ENCODE measurements at regions not wholly inside any gene's neighbourhood (a gene's known extent, or its start where the extent isn't known, plus 50 kb on each side); places are given as distances from the start of the nearest gene placed in this dataset.

GRCh38 chr1:213375002-213375401, 324.0 kb downstream of the RPS6KC1 start:
- no peak overlapping the region for H2AFZ ChIP-seq (replicated peaks; ENCODE audit: low read length, poor library complexity)
- no peak overlapping the region for H2BK120ac ChIP-seq (ENCODE audit: low read depth, low read length)
- no peak overlapping the region for H4K91ac ChIP-seq (ENCODE audit: insufficient read depth, low read depth, low read length)
- H3K27ac ChIP-seq (ENCODE audit: insufficient read depth, low read length) = no peak overlapping the region
- DNase-seq = no peak
- 95% methylated on average over 2 of the region's 4 CpGs; no CpG with 5 or more reads in 1 of the 2 experiments for WGBS, 2 experiments (ENCODE audit: extremely low coverage in 2 of 2, insufficient read length in 1 of 2)
- H2AK5ac ChIP-seq (ENCODE audit: low read depth, low read length) = no peak overlapping the region
- H2AK9ac ChIP-seq (replicated peaks; ENCODE audit: low read depth, low read length, poor library complexity) = no peak overlapping the region
- H2BK20ac ChIP-seq (ENCODE audit: low read depth, low read length) = no peak overlapping the region
- no peaks in the 10 kb centered on the region for H4K20me1 ChIP-seq (ENCODE audit: insufficient read depth, low read length)
- H3K79me1 ChIP-seq (ENCODE audit: low read depth in 1 of 2, low read length in 2 of 2) = no peaks in the 10 kb centered on the region
- no peaks in the 10 kb centered on the region for H3K9me1 ChIP-seq (ENCODE audit: insufficient read depth, low read length)
- H3K4me2 ChIP-seq (ENCODE audit: low read depth, low read length) = no peak overlapping the region
- H3K9ac ChIP-seq (ENCODE audit: low read depth, low read length) = no peak overlapping the region
- ChIA-PET POLR2A (ENCODE audit: unreplicated experiment) (no interaction called here), CTCF (interaction anchor here (0.9 kb wide), 1 partner anchor 14 kb away, joined by 3 read pairs; no protein-coding TSS in a partner anchor)
- no peak overlapping the region for H3K4ac ChIP-seq (ENCODE audit: low read depth, low read length)
- H3K36me3 ChIP-seq (ENCODE audit: control insufficient read depth, insufficient read depth, low read length) = no peaks in the 10 kb centered on the region
- no peak overlapping the region for H4K5ac ChIP-seq (ENCODE audit: low read depth, low read length)
- H3K23ac ChIP-seq (ENCODE audit: low read depth, low read length) = no peak overlapping the region
- H2BK5ac ChIP-seq (ENCODE audit: low read depth, low read length, poor library complexity, severe bottlenecking) = no peak overlapping the region
- H3K4me1 ChIP-seq (ENCODE audit: control insufficient read depth, insufficient read depth, low read length) = no peaks in the 10 kb centered on the region
- no peaks in the 10 kb centered on the region for H3K9me3 ChIP-seq (ENCODE audit: control insufficient read depth, insufficient read depth, low read length)
- H3K14ac ChIP-seq (replicated peaks; ENCODE audit: low read depth, low read length) = no peak overlapping the region
- no peak overlapping the region for H3K56ac ChIP-seq (ENCODE audit: extremely low read depth, insufficient read depth, low read length)
- in situ Hi-C loops (cut with MboI; ENCODE audit: low sequenced_read_pairs) (loop anchor here (10.0 kb wide), 1 partner anchor 750 kb away; no protein-coding TSS in a partner anchor), intact Hi-C loops (cut with micrococcal nuclease) (loop anchor here (2.0 kb wide), 2 partner anchors 252 to 954 kb away; no protein-coding TSS in a partner anchor), dilution Hi-C loops (cut with HindIII; ENCODE audit: low sequenced_read_pairs, unreplicated experiment) (no loop called here)
- no peak overlapping the region for H3K18ac ChIP-seq (ENCODE audit: low read depth, low read length)
- no peak overlapping the region for H2BK15ac ChIP-seq (ENCODE audit: low read depth, low read length)
- TF ChIP-seq ELK1 (IDR thresholded peaks at IDR 0.05; ENCODE audit: borderline replicate concordance, low read depth, low read length) (no peak), MAFK (IDR thresholded peaks at IDR 0.05; ENCODE audit: low read depth, low read length) (no peak), NFE2L2 (IDR thresholded peaks at IDR 0.05; ENCODE audit: low read depth, low read length) (no peak), CHD1 (IDR thresholded peaks at IDR 0.05; ENCODE audit: low read depth, low read length) (no peak), SMC3 (IDR thresholded peaks at IDR 0.05; ENCODE audit: low read depth, low read length) (no peak)
- no TSS peak for BruUV-seq (replicated peaks)
- no peak overlapping the region for H4K8ac ChIP-seq (ENCODE audit: low read depth in 2 of 2, low read length in 2 of 2)
- H3K27me3 ChIP-seq (ENCODE audit: control insufficient read depth, insufficient read depth, low read length) = no peaks in the 10 kb centered on the region
- no peak for ATAC-seq (ENCODE audit: low read depth)
- no peak overlapping the region for H3K4me3 ChIP-seq (ENCODE audit: insufficient read depth, low read depth, low read length)

All from IMR-90 (cell line).